Myocyte (in vitro differentiated cells): ENCODE measurements at regions not wholly inside any gene's neighbourhood (a gene's known extent, or its start where the extent isn't known, plus 50 kb on each side); places are given as distances from the start of the nearest gene placed in this dataset.
"Not testable (repeated sequence)": the region's sequence is repeated elsewhere in the genome, so short reads cannot be mapped to it uniquely, and the experiment has no call there.

Source experiments
- DNase-seq: peaks from one replicate; pipeline ENCODE4 v3.0.0-alpha.2; 2012; ENCODE audit warnings: low read depth

- not testable (repeated sequence) for DNase-seq
These were observed 1879.4 kb upstream of the CELF4 start for GRCh38 chr18:39444957-39445356.

DNA sequence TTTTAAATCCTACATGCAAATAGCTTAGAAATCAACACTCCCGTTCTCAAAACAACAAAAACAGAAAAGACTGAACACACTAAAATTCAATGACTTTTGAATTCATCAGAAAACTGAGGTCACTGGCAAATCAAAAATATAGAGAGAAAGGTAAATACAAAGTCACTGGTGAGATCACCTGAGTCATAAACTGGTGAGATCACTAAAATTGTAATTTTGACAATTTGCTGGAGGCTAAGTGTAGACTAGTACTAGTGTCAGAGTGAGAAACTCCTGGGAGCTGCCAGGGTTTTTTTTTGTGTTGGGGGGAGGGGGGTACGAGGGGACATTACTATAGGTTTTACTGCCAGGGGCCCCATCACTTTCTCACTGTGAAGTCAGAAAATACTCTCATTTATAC lies 1876.0 kb upstream of the CELF4 start:
- no peak for DNase-seq

DNA sequence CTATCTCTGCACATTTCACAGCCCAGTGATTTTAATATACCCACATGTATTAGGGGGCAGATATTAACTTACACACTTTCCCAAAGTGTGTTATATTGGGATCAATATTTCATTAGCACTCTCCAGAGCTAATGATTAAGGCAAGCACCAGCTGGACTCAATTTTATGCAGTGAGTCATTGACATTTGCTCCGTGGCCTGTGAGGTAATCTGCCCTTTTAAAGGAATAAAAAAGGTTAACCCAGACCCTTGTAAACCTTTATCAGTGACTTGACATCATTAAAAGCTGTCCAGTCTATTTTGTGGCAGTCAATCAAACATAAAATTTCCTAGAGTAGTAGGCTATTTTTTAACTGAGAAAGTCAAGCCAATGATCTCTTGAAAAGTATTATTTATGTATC lies 1870.4 kb upstream of the CELF4 start:
- peak; percentile 13 for DNase-seq

DNA sequence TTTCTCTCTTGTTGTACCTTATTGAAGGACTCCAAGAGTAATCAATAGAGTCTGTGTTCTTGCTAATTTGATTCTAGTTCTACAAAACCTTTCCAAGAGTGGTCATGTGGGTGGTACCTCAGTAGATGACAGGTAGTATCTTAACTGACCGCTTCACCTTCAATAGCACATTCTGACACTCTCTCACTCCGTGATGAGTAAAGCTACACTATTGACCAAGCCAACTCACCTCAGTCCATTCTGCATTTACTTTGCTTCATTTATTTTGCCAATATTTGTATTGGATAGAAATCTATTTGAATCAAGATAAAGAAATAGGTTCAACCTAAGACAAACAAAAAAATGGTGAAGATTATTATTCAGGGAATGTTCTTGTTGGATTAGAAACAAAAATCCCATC lies 1869.6 kb upstream of the CELF4 start:
- no peak for DNase-seq

DNA sequence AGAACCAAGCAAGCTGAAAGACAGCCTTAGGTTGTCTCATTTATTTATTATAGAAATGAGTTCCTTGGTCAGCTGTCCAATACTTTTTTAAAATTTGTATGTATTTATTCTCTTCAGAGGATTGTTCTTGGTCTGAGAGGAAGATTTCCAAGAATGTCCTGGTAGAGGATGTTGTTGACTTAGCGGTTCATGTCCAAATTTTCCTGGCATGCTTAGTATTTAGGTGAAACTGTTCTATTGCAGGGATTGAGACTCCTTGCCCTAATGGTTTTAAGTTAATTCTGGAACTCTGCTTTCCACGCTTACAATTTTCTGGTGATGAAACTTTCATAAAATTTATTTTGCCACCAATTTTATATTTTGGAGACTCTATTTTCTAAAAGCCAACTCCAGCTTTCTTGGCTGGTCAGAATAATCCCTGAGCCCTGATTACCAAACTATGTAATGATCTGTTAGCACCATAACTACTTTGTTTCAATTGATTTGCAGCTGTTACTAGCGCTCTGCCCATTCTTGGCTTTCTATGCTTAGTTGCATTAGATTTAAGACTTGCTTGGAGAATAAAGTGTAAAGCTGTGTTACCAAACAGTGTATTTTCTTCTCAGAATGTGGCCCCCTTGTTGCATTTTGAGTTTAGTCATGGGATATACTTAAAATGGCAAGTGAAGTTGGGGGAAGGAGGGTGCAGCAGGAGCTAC lies 1868.8 kb upstream of the CELF4 start:
- peak; percentile 24 for DNase-seq

DNA sequence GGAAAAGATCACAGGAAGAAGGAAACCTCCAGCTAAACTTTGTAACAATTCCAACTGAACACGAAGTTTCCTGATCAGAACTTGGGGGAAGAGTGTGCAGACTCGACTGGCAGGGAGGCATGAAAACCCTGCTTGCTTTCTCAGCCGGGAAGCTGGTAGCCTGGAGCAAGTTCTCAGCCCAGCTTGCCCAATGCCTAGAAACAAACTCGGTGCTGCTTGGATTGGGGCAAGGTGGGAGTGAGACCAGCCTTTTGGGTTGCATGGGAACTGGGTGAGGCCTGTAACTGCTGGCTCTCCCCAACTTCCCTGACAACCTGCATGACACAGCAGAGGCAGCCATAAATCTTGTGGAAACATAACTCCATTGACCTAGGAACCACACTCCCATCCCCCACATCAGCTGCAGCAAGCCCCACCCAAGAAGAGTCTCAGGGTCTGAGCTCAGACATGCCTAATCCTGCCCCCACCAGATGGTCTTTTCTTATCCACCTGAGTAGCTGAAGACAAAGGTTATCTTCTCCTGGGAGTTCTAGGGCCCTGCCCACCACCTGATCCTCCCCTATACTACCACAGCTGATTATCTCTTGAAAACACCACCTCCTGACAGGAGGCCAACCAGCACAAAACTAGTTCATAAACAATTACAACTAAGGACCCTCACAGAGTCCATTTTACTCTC lies 1859.7 kb upstream of the CELF4 start:
- DNase-seq = no peak

DNA sequence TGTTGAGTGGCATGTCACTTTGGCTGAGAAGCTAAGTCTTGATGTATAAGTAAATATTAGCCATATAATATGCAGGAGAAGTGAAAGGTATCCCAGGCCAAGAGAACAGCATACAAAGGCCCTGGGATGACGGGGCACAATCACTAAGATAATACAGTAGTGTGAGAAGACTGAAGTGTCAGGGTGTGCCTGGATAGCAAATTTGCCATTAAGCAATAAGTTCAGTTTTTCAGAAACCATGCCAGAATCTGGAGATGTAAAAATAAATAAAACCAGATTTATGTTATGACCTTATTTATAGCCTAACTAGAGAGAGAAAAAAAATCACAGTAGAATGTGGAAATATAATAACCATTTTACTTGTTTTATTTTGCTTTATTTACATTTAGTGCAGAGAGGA lies 1858.7 kb upstream of the CELF4 start:
- DNase-seq = no peak

DNA sequence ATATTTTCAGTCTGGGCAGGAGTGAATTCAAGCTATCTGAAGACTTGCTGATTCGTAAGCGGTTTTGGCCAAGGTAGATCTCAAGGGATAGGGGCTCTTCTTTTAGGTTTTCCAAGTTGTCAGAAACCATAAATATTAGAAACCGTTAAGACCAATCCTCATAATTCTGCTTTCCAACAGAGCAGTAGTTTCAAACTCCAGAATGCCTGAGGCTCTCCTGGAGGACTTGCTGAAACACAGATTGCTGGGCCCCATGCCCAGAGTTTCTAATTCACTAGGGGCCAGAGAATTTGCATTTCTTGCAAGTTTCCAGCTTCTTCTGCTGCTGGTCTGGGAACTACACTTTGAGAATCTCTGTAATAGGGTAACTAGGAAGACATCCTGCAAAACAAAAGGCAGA lies 1855.7 kb upstream of the CELF4 start:
- DNase-seq = no peak

DNA sequence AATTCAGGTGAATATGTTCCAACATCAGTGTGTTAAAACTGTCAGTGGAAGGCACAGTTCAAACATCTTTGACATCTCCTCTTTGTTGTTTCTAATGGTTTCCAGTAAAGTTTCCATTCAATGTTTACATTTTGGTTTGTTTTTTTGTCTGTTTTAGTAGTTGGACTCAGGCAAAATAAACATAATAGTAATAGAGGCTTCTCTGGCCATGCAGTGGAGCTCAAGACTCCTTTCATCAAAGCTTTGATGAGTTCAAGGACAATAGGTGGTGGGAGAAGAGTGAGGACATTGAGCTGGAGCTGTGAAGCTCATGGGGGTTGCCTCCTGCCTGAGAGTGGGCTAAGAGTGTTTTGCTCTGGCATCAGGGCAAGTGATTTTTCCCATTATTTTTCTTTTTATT lies 1853.7 kb upstream of the CELF4 start:
- no peak for DNase-seq

DNA sequence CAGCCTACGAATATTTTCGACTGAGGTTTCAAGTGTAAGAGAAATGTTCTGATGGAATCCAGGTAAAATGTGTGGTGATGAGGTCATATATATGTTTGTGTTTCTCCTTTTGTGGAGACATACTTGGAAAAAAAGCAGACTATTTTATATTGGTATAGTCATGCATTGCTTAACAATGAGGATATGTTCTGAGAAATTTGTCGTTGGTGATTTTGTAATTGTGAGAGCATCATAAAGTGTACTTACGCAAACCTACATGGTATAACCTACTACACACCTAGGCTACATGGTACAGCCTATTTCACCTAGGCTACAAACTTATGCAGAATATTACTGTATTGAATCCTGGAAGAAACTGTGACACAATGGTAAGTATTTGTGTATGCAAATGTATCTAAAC lies 1849.9 kb upstream of the CELF4 start:
- DNase-seq = no peak

DNA sequence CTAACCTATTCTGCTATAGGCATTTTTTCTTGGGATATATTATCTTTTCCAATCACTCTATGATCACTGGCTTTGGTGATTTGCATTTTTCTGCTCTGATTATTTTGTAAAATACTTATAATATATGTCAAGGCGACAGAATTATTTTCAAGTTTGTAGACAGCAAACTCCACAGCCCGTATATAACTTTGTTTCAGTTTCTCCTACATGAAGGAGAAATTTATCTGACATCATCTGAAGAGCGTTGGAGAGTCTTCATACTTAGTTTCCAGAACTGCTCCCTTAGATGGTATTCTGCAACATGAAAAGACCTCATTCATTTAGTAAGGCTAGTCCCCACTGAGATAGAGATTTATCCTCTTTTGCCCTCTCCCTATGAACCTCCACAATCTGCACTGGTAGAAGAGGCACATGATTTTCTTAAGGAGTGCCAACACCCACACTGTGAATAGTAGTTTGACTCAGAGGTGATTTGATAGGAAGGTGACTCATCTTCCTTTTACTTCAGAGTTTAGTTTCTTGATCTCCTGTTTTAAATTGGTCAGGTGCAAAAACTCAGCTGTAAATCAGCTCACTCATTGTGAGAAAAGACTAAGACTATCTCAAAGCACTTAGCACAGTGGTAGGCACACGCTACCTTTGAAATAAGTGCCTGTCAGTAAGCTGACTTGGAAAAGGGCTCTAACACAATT lies 1848.6 kb upstream of the CELF4 start:
- DNase-seq = peak; percentile 49

- no peak for DNase-seq
These were observed 1841.3 kb upstream of the CELF4 start for GRCh38 chr18:39406941-39407340.

DNA sequence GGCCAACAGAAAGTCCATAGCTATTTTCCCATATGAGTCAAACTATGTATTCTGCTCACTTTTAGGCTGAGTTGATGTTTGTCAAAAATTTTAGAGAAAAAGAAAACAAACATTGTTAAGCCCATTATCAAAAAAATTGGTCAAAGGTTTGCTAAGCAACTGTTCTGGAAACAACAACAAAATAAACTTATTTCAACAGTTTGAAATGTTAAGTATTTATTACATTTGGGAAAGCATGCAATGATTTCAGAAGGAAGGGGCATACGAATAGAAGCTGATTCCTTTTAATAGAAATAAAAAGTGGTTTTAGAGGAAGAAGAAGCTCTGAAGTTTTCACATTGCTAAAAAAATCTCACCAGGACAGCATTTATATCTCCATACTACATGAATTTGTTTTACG lies 1837.5 kb upstream of the CELF4 start:
- no peak for DNase-seq

DNA sequence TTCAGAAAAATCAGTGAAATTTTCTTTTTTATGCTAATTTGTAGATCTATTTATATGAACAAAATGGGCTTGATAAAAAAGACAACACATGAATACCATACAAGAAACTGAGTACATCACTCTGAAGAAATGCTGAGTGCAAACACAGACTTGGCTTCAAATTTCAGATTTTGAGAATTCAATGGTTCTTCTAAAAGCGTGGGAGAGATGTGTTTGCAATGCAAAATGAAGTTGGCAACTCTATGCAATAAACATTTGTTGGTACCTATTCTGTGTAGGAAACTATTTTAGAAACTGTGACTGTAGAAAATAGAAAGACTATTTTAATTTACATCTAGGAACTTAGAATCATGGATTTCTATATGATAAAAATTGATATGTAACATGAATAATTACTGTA lies 1834.1 kb upstream of the CELF4 start:
- no peak for DNase-seq

DNA sequence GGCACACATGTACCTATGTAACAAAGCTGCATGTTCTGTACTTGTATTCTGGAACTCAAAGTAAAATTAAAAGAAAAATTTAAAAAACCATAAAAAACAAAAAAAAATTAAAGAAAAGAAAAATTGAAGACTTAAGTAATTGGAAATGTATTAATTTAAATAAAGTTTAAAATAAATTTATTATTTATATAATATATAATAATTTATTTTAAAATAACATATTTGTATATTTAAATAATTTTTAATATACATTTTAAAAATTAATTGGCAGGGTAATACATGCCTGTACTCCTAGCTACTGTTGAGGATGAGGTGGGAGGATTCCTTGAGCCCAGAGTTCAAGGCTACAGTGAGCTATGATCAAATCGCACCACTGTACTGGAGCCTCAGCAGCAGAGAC lies 1830.6 kb upstream of the CELF4 start:
- no peak for DNase-seq

- DNase-seq = no peak
These were observed 1824.3 kb upstream of the CELF4 start for GRCh38 chr18:39389800-39390379.

DNA sequence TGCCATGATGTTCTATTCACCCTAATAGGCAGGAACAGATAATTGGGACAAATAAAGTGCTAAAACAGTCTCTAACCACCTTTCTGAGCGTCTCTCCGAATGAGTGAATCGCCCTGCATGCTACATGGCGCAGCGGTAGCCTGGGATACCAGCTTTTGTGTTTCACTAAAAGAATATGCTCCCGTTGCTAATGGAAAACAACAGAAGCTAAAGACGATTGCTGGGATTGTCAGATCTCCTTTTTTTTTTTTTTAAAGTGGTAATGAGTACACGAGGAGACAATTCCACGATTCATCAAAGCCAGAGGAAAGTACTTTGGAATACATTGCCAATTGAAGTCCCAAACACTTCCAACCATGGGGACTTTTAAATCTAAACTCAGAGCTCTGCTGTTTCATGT lies 1815.3 kb upstream of the CELF4 start:
- no peak for DNase-seq

DNA sequence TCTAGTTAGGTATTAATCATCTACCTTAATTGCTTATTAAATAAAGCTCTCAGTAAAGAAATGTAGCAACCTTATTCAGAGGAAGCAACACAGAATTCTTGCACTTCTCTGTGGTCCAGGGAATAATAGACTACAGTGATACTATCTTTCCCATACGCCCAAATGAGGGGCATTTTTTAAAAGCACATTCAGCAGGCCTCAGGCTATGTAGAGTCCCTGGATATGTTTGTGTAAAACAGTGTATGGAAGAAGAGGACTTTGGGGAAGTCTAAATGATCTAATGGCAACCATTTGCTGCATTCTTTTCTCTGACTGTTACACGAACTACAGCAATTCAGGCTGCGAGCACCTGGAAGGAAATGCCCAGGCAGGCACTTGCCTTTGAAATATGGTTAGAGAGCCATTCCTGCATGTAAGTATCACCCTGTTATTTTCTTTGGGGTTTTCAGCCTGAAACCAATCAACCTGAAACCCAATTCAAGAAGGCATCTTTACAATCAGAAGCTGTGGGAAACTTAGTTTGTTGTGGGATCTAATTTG lies 1814.7 kb upstream of the CELF4 start:
- no peak for DNase-seq

DNA sequence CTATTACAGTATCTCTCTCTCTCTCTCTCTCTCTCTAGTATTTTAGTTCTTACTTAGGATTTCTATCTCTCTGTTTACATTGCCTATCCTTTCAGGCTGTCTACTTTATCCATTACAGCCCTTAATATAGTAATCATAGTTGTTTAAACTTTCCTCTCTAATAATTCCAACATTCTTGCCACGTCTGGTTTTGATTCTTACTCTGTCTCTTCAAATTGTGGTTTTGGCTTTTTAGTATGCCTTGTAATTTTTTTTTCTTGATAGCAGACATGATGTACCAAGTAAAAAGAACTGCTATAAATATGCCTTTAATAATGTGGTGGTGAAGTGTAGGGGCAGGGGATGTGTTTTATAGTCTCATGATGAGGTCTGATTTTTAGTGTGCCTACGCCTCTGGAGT lies 1809.5 kb upstream of the CELF4 start:
- DNase-seq = no peak

DNA sequence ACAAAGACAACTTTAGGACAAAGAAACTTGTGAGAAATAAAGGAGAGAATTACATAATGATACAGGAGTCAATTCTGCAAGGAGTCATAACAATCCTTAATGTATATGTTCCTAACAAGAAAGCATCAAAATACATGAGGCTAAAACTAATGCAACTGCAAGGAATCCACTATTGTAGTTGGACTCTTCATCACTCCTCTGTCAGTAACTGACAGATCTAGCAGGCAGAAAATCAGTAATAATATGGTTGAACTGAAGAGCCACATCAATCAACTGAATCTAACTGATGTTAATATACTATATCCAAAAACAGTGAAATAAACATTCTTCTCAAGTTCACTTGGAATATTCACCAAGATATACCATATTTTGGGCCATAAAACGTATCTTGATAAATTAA lies 1806.4 kb upstream of the CELF4 start:
- no peak for DNase-seq

DNA sequence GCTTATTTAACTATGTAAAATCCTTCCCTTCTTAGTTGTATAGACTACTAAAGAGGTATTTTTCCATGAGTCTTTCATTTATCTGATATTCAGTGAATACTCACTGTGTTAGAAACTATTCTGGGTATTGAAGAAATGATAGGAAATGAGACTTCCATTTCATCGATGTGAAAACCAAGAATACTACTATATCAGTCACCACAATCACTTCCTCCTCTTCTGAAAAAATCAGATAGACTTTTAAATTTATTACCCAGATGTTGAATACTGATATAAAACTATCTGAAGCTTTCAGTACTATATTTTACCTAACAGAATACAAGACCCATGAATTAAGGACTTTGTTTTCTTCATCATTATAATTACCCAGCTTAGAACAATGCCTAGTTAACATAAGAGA lies 1801.1 kb upstream of the CELF4 start:
- no peak for DNase-seq

GRCh38 chr18:39365836-39366485 lies 1800.4 kb upstream of the CELF4 start:
- DNase-seq = no peak
